Endothelial cell of umbilical vein (primary cell): ENCODE measurements at regions not wholly inside any gene's neighbourhood (a gene's known extent, or its start where the extent isn't known, plus 50 kb on each side); places are given as distances from the start of the nearest gene placed in this dataset.

ENCODE experiments used
- BruUV-seq: library from RNA; stranded (reverse); fragments of 400-500 nt; replicated peaks from 2 replicates; lab custom pipeline; 2021; lab: Mats Ljungman, UMichigan
- CTCF ChIA-PET: fragments of 300-600, 350-600 bp; sonication (Branson Sonifier 250); formaldehyde crosslinking; loops from one replicate; lab custom pipeline; 2021; ENCODE audit warnings: antibody characterized with exemption, inconsistent platforms; lab: Charles Lee
- POLR2A ChIA-PET: fragments of 300-600, 350-600 bp; sonication (Branson Sonifier 250); formaldehyde crosslinking; loops from one replicate; lab custom pipeline; 2021; ENCODE audit warnings: antibody characterized with exemption, inconsistent platforms; lab: Charles Lee
- DNase-seq: peaks from one replicate; pipeline ENCODE4 v3.0.0-alpha.2; 2011; ENCODE audit warnings: low read depth, low spot score
- FAIRE-seq: peaks from 2 replicates; lab custom pipeline; 2011; peaks lifted over from hg19 to GRCh38; lab: Jason Lieb, UNC
- H2AFZ ChIP-seq: 2 replicates; pipeline ENCODE4 v1.6.0; 2012; ENCODE audit warnings: low read depth, low read length, control low read depth, inconsistent platforms
- H3K27ac ChIP-seq: 2 replicates; pipeline ENCODE4 v1.5.1; 2011; ENCODE audit warnings: low read depth, mild to moderate bottlenecking, control low read depth, low read length, moderate library complexity; ENCODE audit not compliant: insufficient read depth
- H3K27me3 ChIP-seq, 2 experiments: 2 replicates each; pipeline versions ENCODE4 v1.6.0 to v1.6.1; 2011; ENCODE audit warnings: low read length in 2 of 2, mixed read lengths in 1 of 2; ENCODE audit not compliant: control insufficient read depth in 2 of 2, insufficient read depth in 2 of 2
- H3K36me3 ChIP-seq, 2 experiments: 2 replicates in 1 of 2; 3 replicates in 1 of 2; pipeline ENCODE4 v1.5.1; 2011; ENCODE audit warnings: low read length in 2 of 2, mild to moderate bottlenecking in 1 of 2, moderate library complexity in 1 of 2; ENCODE audit not compliant: control insufficient read depth in 2 of 2, insufficient read depth in 2 of 2; ENCODE audit errors: extremely low read depth in 1 of 2
- H3K4me1 ChIP-seq: 3 replicates; pipeline ENCODE4 v1.5.1; 2011; ENCODE audit warnings: mild to moderate bottlenecking, low read length; ENCODE audit not compliant: control insufficient read depth, insufficient read depth; ENCODE audit errors: extremely low read depth
- H3K4me2 ChIP-seq: 2 replicates; pipeline ENCODE4 v1.6.1; 2011; ENCODE audit warnings: low read length, control low read depth, mixed read lengths; ENCODE audit not compliant: insufficient read depth
- H3K4me3 ChIP-seq, 3 experiments: fragments of 200-600 bp in 1 of 3; sonication (generic), shearing (Covaris generic) in 1 of 3; replicated peaks in 1 of 3; 2 replicates each; pipeline ENCODE4 v1.5.1; 2011 to 2016; ENCODE audit warnings: control low read depth in 3 of 3, low read length in 3 of 3, mild to moderate bottlenecking in 2 of 3, inconsistent platforms in 1 of 3, low read depth in 1 of 3, moderate library complexity in 1 of 3; ENCODE audit not compliant: insufficient read depth in 1 of 3
- H3K79me2 ChIP-seq: 2 replicates; pipeline ENCODE4 v1.6.0; 2012; ENCODE audit warnings: low read length, inconsistent platforms; ENCODE audit not compliant: control insufficient read depth, insufficient read depth
- H3K9ac ChIP-seq: replicated peaks from 2 replicates; pipeline ENCODE3; 2011; ENCODE audit warnings: low read length, control low read depth; ENCODE audit not compliant: insufficient read depth; ENCODE audit errors: extremely low read depth
- H3K9me1 ChIP-seq: replicated peaks from 3 replicates; pipeline ENCODE4 v1.6.0; 2011; ENCODE audit warnings: mild to moderate bottlenecking, low read length; ENCODE audit not compliant: control insufficient read depth, insufficient read depth; ENCODE audit errors: extremely low read depth
- H3K9me3 ChIP-seq: replicated peaks from 2 replicates; pipeline ENCODE4 v1.5.1; 2012; ENCODE audit warnings: low read length, inconsistent platforms; ENCODE audit not compliant: control insufficient read depth, insufficient read depth
- H4K20me1 ChIP-seq: replicated peaks from 2 replicates; pipeline ENCODE3; 2011; ENCODE audit warnings: mild to moderate bottlenecking, low read length; ENCODE audit not compliant: control insufficient read depth, insufficient read depth; ENCODE audit errors: extremely low read depth
- CTCF ChIP-seq, 2 donors: IDR thresholded peaks; 1 replicate in 1 of 2; 2 replicates in 1 of 2; pipeline ENCODE4 v1.5.1; 2011; ENCODE audit warnings: low read length in 2 of 2, mild to moderate bottlenecking in 2 of 2, moderate library complexity in 2 of 2, control low read depth in 1 of 2, inconsistent platforms in 1 of 2, low read depth in 1 of 2; ENCODE audit not compliant: insufficient read depth in 1 of 2; ENCODE audit errors: extremely low read depth in 1 of 2
- EZH2 ChIP-seq: IDR thresholded peaks from 2 replicates; pipeline ENCODE4 v1.6.1; 2012; ENCODE audit warnings: borderline replicate concordance, low read depth, mild to moderate bottlenecking, moderate library complexity, low read length, inconsistent platforms; ENCODE audit not compliant: severe bottlenecking
- FOS ChIP-seq: IDR thresholded peaks from 2 replicates; pipeline ENCODE4 v1.6.1; 2011; ENCODE audit warnings: mild to moderate bottlenecking, low read length, moderate library complexity, borderline replicate concordance; ENCODE audit not compliant: insufficient read depth
- GATA2 ChIP-seq: IDR thresholded peaks from 2 replicates; pipeline ENCODE4 v1.7.0; 2011; ENCODE audit warnings: low read depth, mild to moderate bottlenecking, moderate library complexity, mixed read lengths, low read length; ENCODE audit not compliant: insufficient read length, insufficient read depth
- JUN ChIP-seq: IDR thresholded peaks from 2 replicates; pipeline ENCODE4 v1.6.1; 2011; ENCODE audit warnings: borderline replicate concordance, low read depth; ENCODE audit not compliant: insufficient read length, insufficient read depth
- MYC ChIP-seq: IDR thresholded peaks from one replicate; pipeline ENCODE4 v1.6.1; 2011; ENCODE audit warnings: mild to moderate bottlenecking, low read depth, low read length
- POLR2A ChIP-seq: IDR thresholded peaks from 2 replicates; pipeline ENCODE4 v1.6.1; 2012; ENCODE audit warnings: low read depth, mild to moderate bottlenecking, control low read depth, low read length
- POLR2AphosphoS5 ChIP-seq: IDR thresholded peaks from 2 replicates; pipeline ENCODE4 v1.6.1; 2012; ENCODE audit warnings: low read depth, mild to moderate bottlenecking, control low read depth, low read length, moderate library complexity; ENCODE audit not compliant: insufficient read depth
- dilution Hi-C: fragments of 300-500 bp; cut with MboI; formaldehyde crosslinking; loops from one replicate; pipeline ENCODE4 v1.15.0; 2019; ENCODE audit warnings: low sequenced_read_pairs; ENCODE audit not compliant: extremely low pct_ligation_motif_present
- intact Hi-C: fragments of 100-400 bp; cut with micrococcal nuclease; formaldehyde crosslinking; loops from one replicate; pipeline ENCODE4 v1.10.0; 2022
- TF ChIP-seq, protein P1 (sequence below): IDR thresholded peaks from 2 replicates; pipeline ENCODE4 v1.6.1; 2011; ENCODE audit not compliant: insufficient read depth, insufficient read length

DNA sequence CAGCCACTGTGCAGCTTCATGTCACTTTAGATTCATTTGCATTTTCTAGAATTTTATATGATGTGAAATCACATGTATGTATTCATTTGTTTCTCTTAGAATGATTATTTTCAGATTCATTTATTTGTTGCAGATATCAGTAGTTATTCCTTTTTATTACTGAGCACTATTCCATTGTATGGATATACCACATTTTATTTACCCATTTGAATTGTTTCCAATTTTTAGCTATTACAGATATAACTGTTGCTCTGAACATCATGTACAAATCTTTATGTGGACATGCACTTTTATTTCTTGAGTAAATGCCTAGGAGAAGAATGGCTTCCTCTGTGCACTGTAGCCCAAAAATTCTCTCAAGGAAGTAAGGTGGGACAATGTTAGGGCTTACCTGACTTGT is 767.8 kb upstream of the FANCL start:
- Histone ChIP-seq H3K4me3 (no peak overlapping the region), H2AFZ (no peak overlapping the region), H3K9me1 (no peaks in the 10 kb centered on the region), H3K27ac (no peak overlapping the region), H3K36me3 (no peaks in the 10 kb centered on the region), H4K20me1 (no peaks in the 10 kb centered on the region), H3K4me2 (no peak overlapping the region), H3K4me1 (no peaks in the 10 kb centered on the region), H3K27me3 (no peaks in the 10 kb centered on the region), H3K79me2 (no peaks in the 10 kb centered on the region), H3K9me3 (no peaks in the 10 kb centered on the region), H3K9ac (no peak overlapping the region)
- dilution Hi-C loops (no loop called here), intact Hi-C loops (no loop called here)
- FAIRE-seq: no peak
- no peak for DNase-seq
- BruUV-seq: no TSS peak
- TF ChIP-seq EZH2 (no peak), POLR2AphosphoS5 (no peak), FOS (no peak), GATA2 (no peak), MYC (no peak), JUN (no peak), CTCF (IDR thresholded peaks at IDR 0.05; ENCODE audit: extremely low read depth in 1 of 2, insufficient read depth in 1 of 2, low read depth in 1 of 2, low read length in 2 of 2) (no peak), POLR2A (no peak)
- TF ChIP-seq, protein P1, sequence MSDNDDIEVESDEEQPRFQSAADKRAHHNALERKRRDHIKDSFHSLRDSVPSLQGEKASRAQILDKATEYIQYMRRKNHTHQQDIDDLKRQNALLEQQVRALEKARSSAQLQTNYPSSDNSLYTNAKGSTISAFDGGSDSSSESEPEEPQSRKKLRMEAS: no peak
- ChIA-PET POLR2A (no interaction called here), CTCF (no interaction called here)
